ENCODE measurements at regions not wholly inside any gene's neighbourhood (a gene's known extent, or its start where the extent isn't known, plus 50 kb on each side); places are given as distances from the start of the nearest gene placed in this dataset.

- TF ChIP-seq ZNF473 (tag by site-specific recombination; IDR thresholded peaks at IDR 0.05) = no peak
- TF ChIP-seq CTCF (tag by site-specific recombination; IDR thresholded peaks at IDR 0.05) = no peak
- no peak for TF ChIP-seq ZNF354C (tag by site-specific recombination; IDR thresholded peaks at IDR 0.05; ENCODE audit: borderline replicate concordance, low read depth)
- TF ChIP-seq ZFP3 (tag by site-specific recombination; IDR thresholded peaks at IDR 0.05; ENCODE audit: low read depth) = no peak
- no peak for TF ChIP-seq ATF2 (tag by site-specific recombination; IDR thresholded peaks at IDR 0.05; ENCODE audit: low read depth)
- TF ChIP-seq ZNF362 (tag by site-specific recombination; IDR thresholded peaks at IDR 0.05) = no peak
- TF ChIP-seq REST (tag by site-specific recombination; IDR thresholded peaks at IDR 0.05) = no peak
Measured at GRCh38 chr4:151883747-151884146, 122.9 kb upstream of the GATB start.
